ENCODE measurements at regions not wholly inside any gene's neighbourhood (a gene's known extent, or its start where the extent isn't known, plus 50 kb on each side); places are given as distances from the start of the nearest gene placed in this dataset.

GRCh38 chr14:44448951-44449358 lies 58.1 kb downstream of the FSCB start:
- H3K4me3 ChIP-seq (ENCODE audit: low read depth in 2 of 2, low read length in 2 of 2), result no peak overlapping the region
- in situ Hi-C loops (cut with HindIII; ENCODE audit: low pct_unique_long_range_greater_than_20kb, low sequenced_read_pairs), result no loop called here
- DNase-seq (ENCODE audit: low read depth, low spot score) (no peak), ATAC-seq (no peak)
- no peaks in the 10 kb centered on the region for H3K36me3 ChIP-seq (ENCODE audit: control insufficient read depth, insufficient read depth, low read length)
- H3K9me3 ChIP-seq (ENCODE audit: control insufficient read depth, insufficient read depth, low read depth, low read length), result no peaks in the 10 kb centered on the region
- TF ChIP-seq TCF7L2 (IDR thresholded peaks at IDR 0.05; ENCODE audit: low read depth, low read length) (no peak), REST (IDR thresholded peaks at IDR 0.05; ENCODE audit: insufficient read depth in 1 of 2, low read depth in 2 of 2, low read length in 1 of 2) (no peak), SIN3A (IDR thresholded peaks at IDR 0.05; ENCODE audit: borderline replicate concordance, insufficient read depth, low read depth, low read length) (no peak), POLR2AphosphoS5 (IDR thresholded peaks at IDR 0.05; ENCODE audit: low read depth, low read length) (no peak)
- TF ChIP-seq, protein P1, sequence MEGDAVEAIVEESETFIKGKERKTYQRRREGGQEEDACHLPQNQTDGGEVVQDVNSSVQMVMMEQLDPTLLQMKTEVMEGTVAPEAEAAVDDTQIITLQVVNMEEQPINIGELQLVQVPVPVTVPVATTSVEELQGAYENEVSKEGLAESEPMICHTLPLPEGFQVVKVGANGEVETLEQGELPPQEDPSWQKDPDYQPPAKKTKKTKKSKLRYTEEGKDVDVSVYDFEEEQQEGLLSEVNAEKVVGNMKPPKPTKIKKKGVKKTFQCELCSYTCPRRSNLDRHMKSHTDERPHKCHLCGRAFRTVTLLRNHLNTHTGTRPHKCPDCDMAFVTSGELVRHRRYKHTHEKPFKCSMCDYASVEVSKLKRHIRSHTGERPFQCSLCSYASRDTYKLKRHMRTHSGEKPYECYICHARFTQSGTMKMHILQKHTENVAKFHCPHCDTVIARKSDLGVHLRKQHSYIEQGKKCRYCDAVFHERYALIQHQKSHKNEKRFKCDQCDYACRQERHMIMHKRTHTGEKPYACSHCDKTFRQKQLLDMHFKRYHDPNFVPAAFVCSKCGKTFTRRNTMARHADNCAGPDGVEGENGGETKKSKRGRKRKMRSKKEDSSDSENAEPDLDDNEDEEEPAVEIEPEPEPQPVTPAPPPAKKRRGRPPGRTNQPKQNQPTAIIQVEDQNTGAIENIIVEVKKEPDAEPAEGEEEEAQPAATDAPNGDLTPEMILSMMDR (IDR thresholded peaks at IDR 0.05), result no peak
- intact Hi-C loops (cut with micrococcal nuclease; ENCODE audit: unreplicated experiment), result no loop called here
- no peak overlapping the region for H3K27ac ChIP-seq (ENCODE audit: low read length)
- H3K4me1 ChIP-seq (ENCODE audit: control insufficient read depth, insufficient read depth, low read length), result no peaks in the 10 kb centered on the region
- CTCF ChIA-PET, result no interaction called here
- BruUV-seq (replicated peaks), result no TSS peak
- POLR2A ChIA-PET, result no interaction called here
- H3K27me3 ChIP-seq (ENCODE audit: control insufficient read depth, insufficient read depth, low read length), result no peaks in the 10 kb centered on the region

- H3K27me3 ChIP-seq (ENCODE audit: control insufficient read depth, insufficient read depth, low read length), result no peaks in the 10 kb centered on the region
- no peak overlapping the region for H3K27ac ChIP-seq (ENCODE audit: low read length)
- CTCF ChIA-PET, result no interaction called here
- no TSS peak for BruUV-seq (replicated peaks)
- H3K9me3 ChIP-seq (ENCODE audit: control insufficient read depth, insufficient read depth, low read depth, low read length), result no peaks in the 10 kb centered on the region
- POLR2A ChIA-PET, result no interaction called here
- in situ Hi-C loops (cut with HindIII; ENCODE audit: low pct_unique_long_range_greater_than_20kb, low sequenced_read_pairs) (no loop called here), intact Hi-C loops (cut with micrococcal nuclease; ENCODE audit: unreplicated experiment) (no loop called here)
- TF ChIP-seq SIN3A (IDR thresholded peaks at IDR 0.05; ENCODE audit: borderline replicate concordance, insufficient read depth, low read depth, low read length) (no peak), REST (IDR thresholded peaks at IDR 0.05; ENCODE audit: insufficient read depth in 1 of 2, low read depth in 2 of 2, low read length in 1 of 2) (no peak), TCF7L2 (IDR thresholded peaks at IDR 0.05; ENCODE audit: low read depth, low read length) (no peak), POLR2AphosphoS5 (IDR thresholded peaks at IDR 0.05; ENCODE audit: low read depth, low read length) (no peak)
- TF ChIP-seq, protein P1 (IDR thresholded peaks at IDR 0.05), result no peak
- no peaks in the 10 kb centered on the region for H3K36me3 ChIP-seq (ENCODE audit: control insufficient read depth, insufficient read depth, low read length)
- H3K4me3 ChIP-seq (ENCODE audit: low read depth in 2 of 2, low read length in 2 of 2), result no peak overlapping the region
- ATAC-seq, result no peak
- H3K4me1 ChIP-seq (ENCODE audit: control insufficient read depth, insufficient read depth, low read length), result no peaks in the 10 kb centered on the region
- no peak for DNase-seq (ENCODE audit: low read depth, low spot score)
Observed at GRCh38 chr14:44446965-44447364, 60.1 kb downstream of the FSCB start.

Data from Panc1 (cell line).